HG03159 (cell line): ENCODE measurements at regions not wholly inside any gene's neighbourhood (a gene's known extent, or its start where the extent isn't known, plus 50 kb on each side); places are given as distances from the start of the nearest gene placed in this dataset.
"Not testable (repeated sequence)": the region's sequence is repeated elsewhere in the genome, so short reads cannot be mapped to it uniquely, and the experiment has no call there.

ENCODE experiments used
- ATAC-seq: cut with Tn5 transposase; IDR thresholded peaks from one replicate; pipeline ENCODE4 v1.9.1; 2021; ENCODE audit warnings: mild to moderate bottlenecking, moderate library complexity; ENCODE audit not compliant: unreplicated experiment

- no peak for ATAC-seq
These were observed 364.8 kb downstream of the RPS6KC1 start for GRCh38 chr1:213415691-213416380.

- no peak for ATAC-seq
These were observed 365.6 kb downstream of the RPS6KC1 start for GRCh38 chr1:213416461-213417224.

- no peak for ATAC-seq
These were observed 366.3 kb downstream of the RPS6KC1 start for GRCh38 chr1:213417225-213417820.

- ATAC-seq, result no peak
These were observed 366.8 kb downstream of the RPS6KC1 start for GRCh38 chr1:213417846-213418245.

- ATAC-seq, result no peak
These were observed 367.4 kb downstream of the RPS6KC1 start for GRCh38 chr1:213418268-213419071.

- no peak for ATAC-seq
These were observed 368.5 kb downstream of the RPS6KC1 start for GRCh38 chr1:213419401-213420030.

GRCh38 chr1:213421178-213421577 is 370.1 kb downstream of the RPS6KC1 start:
- ATAC-seq, result not testable (repeated sequence)

GRCh38 chr1:213423041-213423440 is 372.0 kb downstream of the RPS6KC1 start:
- ATAC-seq, result no peak

- no peak for ATAC-seq
These were observed 372.6 kb downstream of the RPS6KC1 start for GRCh38 chr1:213423605-213424004.

- ATAC-seq, result no peak
These were observed 374.5 kb downstream of the RPS6KC1 start for GRCh38 chr1:213425376-213426030.

GRCh38 chr1:213429642-213430041 is 378.6 kb downstream of the RPS6KC1 start:
- no peak for ATAC-seq

GRCh38 chr1:213435715-213436114 is 384.7 kb downstream of the RPS6KC1 start:
- ATAC-seq, result no peak

GRCh38 chr1:213438339-213438738 is 387.3 kb downstream of the RPS6KC1 start:
- ATAC-seq, result no peak

GRCh38 chr1:213439703-213440102 is 388.7 kb downstream of the RPS6KC1 start:
- ATAC-seq, result no peak

GRCh38 chr1:213440766-213441165 is 389.7 kb downstream of the RPS6KC1 start:
- no peak for ATAC-seq

GRCh38 chr1:213443415-213443814 is 392.4 kb downstream of the RPS6KC1 start:
- ATAC-seq, result no peak

- ATAC-seq, result no peak
These were observed 393.2 kb downstream of the RPS6KC1 start for GRCh38 chr1:213444224-213444623.

GRCh38 chr1:213446496-213446895 is 395.5 kb downstream of the RPS6KC1 start:
- no peak for ATAC-seq

GRCh38 chr1:213448360-213448759 is 397.3 kb downstream of the RPS6KC1 start:
- no peak for ATAC-seq

- ATAC-seq, result no peak
These were observed 397.7 kb downstream of the RPS6KC1 start for GRCh38 chr1:213448776-213449175.
